T-helper 17 cell (primary cell): ENCODE measurements at regions not wholly inside any gene's neighbourhood (a gene's known extent, or its start where the extent isn't known, plus 50 kb on each side); places are given as distances from the start of the nearest gene placed in this dataset.
A peak's percentile ranks its signal among the peaks of the same experiment; 100 is the strongest.

Experiments
- ATAC-seq: fragments of 150-1000 bp; cut with Tn5 transposase; 2 replicates; pipeline ENCODE4 v1.10.0; 2021; ENCODE audit warnings: mild to moderate bottlenecking, moderate library complexity
- DNase-seq, 3 donors: peaks; one replicate each; pipeline versions ENCODE4 v3.0.0 to v3.0.0-alpha.2; 2020 to 2021
- H3K9me3 ChIP-seq: one replicate; pipeline ENCODE4 v1.7.0; 2013; ENCODE audit warnings: low read length, mild to moderate bottlenecking; ENCODE audit not compliant: control insufficient read depth, poor library complexity, severe bottlenecking
- H3K27ac Mint-ChIP-seq: one replicate; pipeline ENCODE4 v1.8.0; 2022; ENCODE audit warnings: mild to moderate bottlenecking, moderate library complexity, mixed read lengths
- H3K27me3 Mint-ChIP-seq: one replicate; pipeline ENCODE4 v1.8.0; 2022; ENCODE audit warnings: mixed read lengths
- H3K36me3 Mint-ChIP-seq: one replicate; pipeline ENCODE4 v1.8.0; 2022; ENCODE audit warnings: low read depth, mixed read lengths
- H3K4me1 Mint-ChIP-seq: one replicate; pipeline ENCODE4 v1.8.0; 2022; ENCODE audit warnings: mild to moderate bottlenecking, mixed read lengths
- H3K4me3 Mint-ChIP-seq: one replicate; pipeline ENCODE4 v1.8.0; 2022; ENCODE audit warnings: mild to moderate bottlenecking, moderate library complexity, mixed read lengths

DNA sequence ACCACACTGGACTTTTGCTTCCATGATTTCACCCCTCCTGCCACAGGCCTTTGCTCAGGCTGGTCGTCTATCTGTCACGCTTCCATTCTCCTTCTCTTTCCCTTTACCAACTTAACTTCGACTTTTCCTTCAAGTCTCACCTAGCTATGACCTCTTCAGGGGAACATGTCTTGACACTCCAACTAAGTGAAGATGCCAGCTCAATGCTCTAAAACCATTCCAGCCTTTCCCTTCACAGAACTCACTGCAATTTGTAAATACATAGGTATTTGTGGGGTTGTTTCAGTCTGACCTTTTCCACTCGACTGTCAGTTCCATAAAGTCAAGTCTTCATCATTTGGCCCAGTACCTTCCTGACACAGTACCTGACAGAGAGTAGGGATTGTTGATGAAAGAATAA is 358.6 kb upstream of the CAMK1G start:
- DNase-seq (no peak), ATAC-seq (no peak)
- no peak overlapping the region for H3K4me3 Mint-ChIP-seq
- H3K27me3 Mint-ChIP-seq, result peaks cover 21% of the 10 kb centered on the region
- H3K9me3 ChIP-seq, result no peaks in the 10 kb centered on the region
- peaks cover 2% of the 10 kb centered on the region for H3K36me3 Mint-ChIP-seq
- H3K27ac Mint-ChIP-seq, result no peak overlapping the region
- peaks cover 4% of the 10 kb centered on the region for H3K4me1 Mint-ChIP-seq

DNA sequence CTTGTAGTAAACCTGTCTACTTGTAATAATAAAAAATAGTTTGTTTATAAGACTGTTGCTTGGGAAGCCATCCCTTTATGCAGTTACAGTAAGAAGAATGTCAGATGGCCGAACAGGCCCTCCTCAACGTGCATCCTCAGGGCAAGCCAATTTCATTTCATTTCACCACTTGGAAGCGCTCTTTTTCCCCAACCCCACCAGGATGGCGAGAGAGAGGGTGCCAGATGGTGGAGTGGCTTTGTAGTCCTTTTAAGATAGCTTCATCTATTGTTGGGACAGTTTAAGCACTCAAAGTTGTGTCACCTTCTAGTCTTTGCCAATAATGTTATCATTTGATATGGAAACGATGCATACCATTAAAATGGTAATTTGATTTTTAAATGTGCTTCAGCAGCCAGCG is 356.3 kb upstream of the CAMK1G start:
- no peak for DNase-seq
- Mint-ChIP-seq H3K36me3 (peaks cover 2% of the 10 kb centered on the region), H3K27ac (no peak overlapping the region), H3K27me3 (peaks cover 27% of the 10 kb centered on the region), H3K4me1 (peaks cover 4% of the 10 kb centered on the region), H3K4me3 (no peak overlapping the region)
- no peak for ATAC-seq
- H3K9me3 ChIP-seq, result no peaks in the 10 kb centered on the region

DNA sequence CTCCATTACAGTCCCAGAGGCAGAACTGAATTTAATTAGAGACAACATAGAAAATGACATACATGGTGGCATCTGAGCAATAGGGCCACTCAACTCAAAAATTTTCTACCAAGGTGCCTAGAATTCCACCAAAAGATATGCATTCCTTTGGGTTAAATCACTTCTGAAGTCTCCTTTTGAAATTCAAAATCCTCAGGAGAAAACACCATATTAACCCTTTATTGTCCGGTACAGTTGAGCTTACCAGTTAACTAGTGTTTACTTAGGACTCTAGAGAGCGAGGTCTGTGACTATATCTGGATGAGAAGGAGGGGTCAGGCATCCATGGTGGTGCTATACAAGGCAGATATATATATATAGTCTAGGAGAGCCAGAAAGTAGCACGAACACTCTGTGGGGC is 355.6 kb upstream of the CAMK1G start:
- H3K4me1 Mint-ChIP-seq, result peaks cover 4% of the 10 kb centered on the region
- peaks cover 24% of the 10 kb centered on the region for H3K27me3 Mint-ChIP-seq
- DNase-seq (no peak), ATAC-seq (no peak)
- H3K4me3 Mint-ChIP-seq, result no peak overlapping the region
- H3K9me3 ChIP-seq, result no peaks in the 10 kb centered on the region
- peaks cover 2% of the 10 kb centered on the region for H3K36me3 Mint-ChIP-seq
- no peak overlapping the region for H3K27ac Mint-ChIP-seq

DNA sequence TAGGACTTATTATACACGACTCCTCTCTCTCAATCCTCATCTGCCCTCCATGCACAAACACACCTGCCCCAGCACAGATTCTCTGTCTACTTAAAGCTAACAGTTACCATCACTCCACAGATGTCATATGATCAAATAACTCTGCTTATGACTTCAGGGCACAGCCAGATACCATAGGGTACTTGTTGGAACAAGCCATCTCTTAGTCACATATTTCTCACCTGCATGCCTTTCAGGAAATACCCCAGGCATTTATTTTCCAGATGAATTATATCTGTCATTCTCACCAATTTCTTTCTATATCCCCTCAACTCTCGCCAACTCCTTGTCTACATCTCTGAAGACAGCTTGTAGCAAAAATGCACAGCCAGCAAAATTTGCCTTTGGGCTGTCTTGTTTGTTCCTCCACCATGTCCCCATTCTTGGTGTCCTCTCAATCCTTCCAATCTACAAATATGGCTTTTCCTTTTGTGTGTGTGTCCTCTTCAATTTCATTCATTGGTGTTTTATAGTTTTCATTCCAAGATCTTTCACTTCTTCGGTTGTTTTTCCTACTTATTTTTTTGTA is 353.9 kb upstream of the CAMK1G start:
- DNase-seq (no peak), ATAC-seq (no peak)
- H3K9me3 ChIP-seq, result no peaks in the 10 kb centered on the region
- Mint-ChIP-seq H3K27ac (no peak overlapping the region), H3K27me3 (peaks cover 19% of the 10 kb centered on the region), H3K36me3 (peaks cover 2% of the 10 kb centered on the region), H3K4me1 (no peaks in the 10 kb centered on the region), H3K4me3 (no peak overlapping the region)

DNA sequence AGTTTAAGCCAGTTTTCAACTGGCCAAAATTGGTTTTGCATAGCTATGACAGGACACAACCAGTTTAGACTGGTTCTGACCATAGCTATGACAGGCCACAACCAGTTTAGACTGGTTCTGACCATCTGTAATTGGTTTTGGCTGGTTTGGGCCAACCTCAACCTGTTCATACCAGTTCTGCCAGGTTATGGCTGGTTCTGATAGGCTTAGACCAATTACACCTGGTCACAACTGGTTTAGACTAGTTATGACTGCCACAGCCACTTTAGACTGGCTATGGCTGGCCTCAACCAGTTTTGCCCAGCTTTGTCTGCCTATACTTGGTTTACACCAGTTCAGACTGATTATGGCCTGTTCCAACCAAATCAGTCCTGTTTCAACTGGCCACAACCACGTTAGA is 353.2 kb upstream of the CAMK1G start:
- H3K9me3 ChIP-seq, result no peaks in the 10 kb centered on the region
- Mint-ChIP-seq H3K27ac (no peak overlapping the region), H3K36me3 (peaks cover 2% of the 10 kb centered on the region), H3K4me3 (no peak overlapping the region), H3K4me1 (no peaks in the 10 kb centered on the region), H3K27me3 (peaks cover 19% of the 10 kb centered on the region)
- DNase-seq (no peak), ATAC-seq (no peak)

DNA sequence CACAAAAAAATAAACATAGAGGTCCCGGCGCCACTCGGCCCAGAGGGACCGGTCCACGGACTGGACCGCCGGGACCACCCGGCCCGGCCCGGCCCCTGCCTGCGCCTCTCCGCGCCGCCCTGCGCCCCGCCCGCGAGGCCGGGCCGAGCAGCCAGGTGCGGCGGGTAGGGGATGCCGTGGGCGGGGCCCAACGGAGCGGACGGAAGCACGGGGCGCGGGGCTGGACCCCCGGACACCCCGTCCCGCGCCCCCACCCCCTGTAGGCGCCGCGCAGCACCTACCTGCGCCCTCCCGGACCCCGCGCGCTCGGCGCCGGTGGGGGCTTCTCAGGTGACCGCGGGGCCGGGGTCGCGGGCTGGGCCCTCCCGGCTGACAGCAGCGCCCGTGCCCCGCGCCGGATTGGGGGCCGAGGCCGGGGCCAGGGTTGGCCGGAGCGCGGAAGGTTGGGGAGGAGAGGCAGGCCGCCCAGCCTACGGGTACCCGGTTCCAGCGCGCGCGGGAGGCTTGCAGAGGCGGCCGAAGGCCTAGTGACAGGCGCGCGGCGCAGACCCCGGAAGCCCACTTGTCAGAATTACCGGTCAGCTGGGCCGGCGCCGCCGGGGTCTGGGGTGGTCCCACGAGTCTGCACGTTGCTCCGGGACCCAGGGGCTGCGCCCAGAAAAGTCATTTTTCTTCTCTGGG is 351.9 kb upstream of the CAMK1G start:
- no peaks in the 10 kb centered on the region for H3K9me3 ChIP-seq
- peaks cover 2% of the 10 kb centered on the region for H3K36me3 Mint-ChIP-seq
- no peak for DNase-seq
- no peak overlapping the region for H3K27ac Mint-ChIP-seq
- no peaks in the 10 kb centered on the region for H3K4me1 Mint-ChIP-seq
- no peak for ATAC-seq
- H3K4me3 Mint-ChIP-seq, result no peak overlapping the region
- peaks cover 19% of the 10 kb centered on the region for H3K27me3 Mint-ChIP-seq

DNA sequence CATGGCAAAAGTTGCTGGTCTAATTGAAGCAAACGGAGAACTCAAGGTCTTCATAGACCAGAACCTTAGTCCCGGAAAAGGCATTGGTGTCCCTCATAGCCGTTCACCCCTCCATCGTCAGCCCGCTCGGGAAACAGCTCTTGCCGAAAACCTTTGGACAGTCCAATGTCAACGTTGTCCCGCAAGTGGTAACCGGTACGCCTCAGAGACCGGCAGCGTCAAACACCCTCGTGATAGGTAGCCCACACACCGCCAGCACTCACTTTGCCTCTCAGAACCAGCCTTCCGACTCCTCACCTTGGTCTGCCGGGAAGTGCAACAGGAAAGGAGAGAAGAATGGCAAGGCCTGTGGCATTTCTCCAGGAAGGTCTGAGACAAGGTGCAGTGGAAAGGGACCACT is 351.3 kb upstream of the CAMK1G start:
- Mint-ChIP-seq H3K36me3 (peaks cover 2% of the 10 kb centered on the region), H3K27me3 (peaks cover 19% of the 10 kb centered on the region), H3K4me1 (no peaks in the 10 kb centered on the region), H3K27ac (no peak overlapping the region), H3K4me3 (no peak overlapping the region)
- DNase-seq, result no peak
- H3K9me3 ChIP-seq, result no peaks in the 10 kb centered on the region
- no peak for ATAC-seq

DNA sequence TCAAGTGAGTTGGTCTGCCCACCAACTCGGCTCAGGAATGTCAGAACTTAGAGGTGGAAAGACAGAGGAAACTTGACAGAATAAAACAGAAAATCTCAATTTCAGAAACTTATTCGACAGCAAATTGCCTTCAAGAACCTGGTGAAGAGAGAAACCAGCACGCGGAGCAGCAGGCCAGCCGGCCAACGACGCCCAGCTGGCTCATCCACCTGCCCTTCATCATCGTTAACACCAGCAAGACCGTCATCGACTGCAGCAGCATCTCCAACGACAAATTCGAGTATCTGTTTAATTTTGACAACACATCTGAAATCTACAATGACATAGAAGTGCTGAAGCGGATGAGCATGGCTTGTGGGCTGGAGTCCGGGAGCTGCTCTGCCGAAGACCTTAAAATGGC is 350.8 kb upstream of the CAMK1G start:
- H3K27me3 Mint-ChIP-seq, result peaks cover 19% of the 10 kb centered on the region
- H3K9me3 ChIP-seq, result no peaks in the 10 kb centered on the region
- H3K4me3 Mint-ChIP-seq, result no peak overlapping the region
- DNase-seq (no peak), ATAC-seq (no peak)
- no peak overlapping the region for H3K27ac Mint-ChIP-seq
- H3K36me3 Mint-ChIP-seq, result peaks cover 2% of the 10 kb centered on the region
- no peaks in the 10 kb centered on the region for H3K4me1 Mint-ChIP-seq

DNA sequence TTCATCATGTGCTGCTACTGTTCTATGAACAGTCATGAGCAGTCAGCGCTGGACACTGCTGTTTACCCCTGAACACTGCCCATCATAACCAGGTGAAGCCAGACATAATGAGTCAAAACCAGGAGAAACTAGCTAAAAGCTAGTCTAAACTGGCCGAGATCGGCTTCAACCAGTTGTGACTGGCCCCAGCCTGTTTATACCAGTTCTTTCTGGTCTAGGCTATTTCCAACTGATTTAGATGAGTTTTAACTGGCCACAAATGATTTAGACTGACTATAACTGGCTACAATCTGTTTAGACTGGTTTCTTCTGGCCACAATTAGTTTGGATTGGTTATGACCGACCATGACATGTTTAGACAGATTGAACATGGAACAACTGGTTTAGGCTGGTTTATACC is 348.3 kb upstream of the CAMK1G start:
- Mint-ChIP-seq H3K27me3 (peaks cover 12% of the 10 kb centered on the region), H3K27ac (no peak overlapping the region), H3K4me3 (no peak overlapping the region), H3K4me1 (no peaks in the 10 kb centered on the region), H3K36me3 (no peaks in the 10 kb centered on the region)
- no peak for DNase-seq
- no peak for ATAC-seq
- H3K9me3 ChIP-seq, result no peaks in the 10 kb centered on the region

DNA sequence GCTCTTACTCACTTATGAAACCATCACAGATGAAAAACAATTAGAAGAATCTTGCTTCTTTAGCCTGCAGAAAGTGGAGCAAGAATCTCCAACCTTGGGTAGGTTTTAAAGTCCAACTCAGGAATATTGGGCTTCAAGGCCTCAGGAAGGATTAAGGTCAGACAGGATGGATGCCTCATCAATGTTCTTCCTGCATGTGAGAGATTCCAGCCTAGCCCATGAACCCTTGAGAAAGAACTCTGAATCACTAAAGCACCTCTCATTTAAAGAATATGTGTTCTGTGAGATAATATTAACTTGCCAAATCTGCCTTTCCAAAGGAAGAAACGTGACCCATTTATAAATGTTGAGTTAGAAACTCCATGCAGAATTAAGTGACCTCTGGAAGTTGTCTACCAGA is 345.2 kb upstream of the CAMK1G start:
- Mint-ChIP-seq H3K4me1 (no peaks in the 10 kb centered on the region), H3K4me3 (no peak overlapping the region), H3K27ac (no peak overlapping the region), H3K36me3 (no peaks in the 10 kb centered on the region), H3K27me3 (peaks cover 13% of the 10 kb centered on the region)
- no peak for DNase-seq
- ATAC-seq, result no peak
- H3K9me3 ChIP-seq, result no peaks in the 10 kb centered on the region

DNA sequence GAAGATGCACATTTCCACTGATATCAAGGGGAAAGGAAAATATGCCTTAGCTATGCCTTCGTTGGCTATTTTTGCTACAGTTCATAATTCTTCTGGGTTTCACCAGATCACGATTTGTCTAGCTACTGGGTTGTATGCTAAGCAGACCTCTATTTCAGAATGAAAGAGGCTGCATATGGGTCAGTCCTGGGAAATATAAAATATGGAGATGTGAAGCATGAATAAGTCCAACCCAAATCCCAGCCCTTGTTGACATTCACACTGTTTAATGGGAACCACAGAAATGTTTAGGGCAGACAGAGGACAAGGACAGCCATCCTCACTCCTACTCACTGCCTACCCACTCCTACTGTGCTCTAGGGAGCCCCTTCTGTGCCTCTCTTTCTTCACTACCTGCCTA is 343.2 kb upstream of the CAMK1G start:
- H3K9me3 ChIP-seq, result no peaks in the 10 kb centered on the region
- H3K27me3 Mint-ChIP-seq, result peaks cover 22% of the 10 kb centered on the region
- H3K4me1 Mint-ChIP-seq, result no peaks in the 10 kb centered on the region
- H3K27ac Mint-ChIP-seq, result no peak overlapping the region
- ATAC-seq (no peak), DNase-seq (no peak)
- no peak overlapping the region for H3K4me3 Mint-ChIP-seq
- no peaks in the 10 kb centered on the region for H3K36me3 Mint-ChIP-seq

DNA sequence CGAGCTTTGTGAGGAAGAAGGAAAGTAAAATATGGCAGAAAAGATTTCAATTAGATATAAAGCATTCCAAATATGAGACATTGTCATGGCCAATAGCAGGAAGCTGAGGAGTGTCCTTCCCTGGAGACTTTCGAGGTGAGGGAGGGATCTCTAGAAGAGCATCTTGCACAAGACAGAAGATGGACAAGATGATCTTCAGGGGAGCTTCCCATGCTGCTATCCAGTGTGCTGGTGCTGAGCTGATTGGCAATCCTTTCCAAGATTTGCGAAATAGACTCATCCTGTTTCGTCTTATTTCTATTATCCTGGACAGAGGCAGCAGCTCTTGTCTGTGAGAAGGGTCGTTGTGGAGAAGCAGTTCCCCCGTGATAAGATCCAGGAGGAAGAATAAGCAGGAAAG is 342.0 kb upstream of the CAMK1G start:
- no peaks in the 10 kb centered on the region for H3K36me3 Mint-ChIP-seq
- no peak for ATAC-seq
- DNase-seq, result no peak
- H3K4me3 Mint-ChIP-seq, result no peak overlapping the region
- peaks cover 28% of the 10 kb centered on the region for H3K27me3 Mint-ChIP-seq
- no peaks in the 10 kb centered on the region for H3K9me3 ChIP-seq
- no peaks in the 10 kb centered on the region for H3K4me1 Mint-ChIP-seq
- no peak overlapping the region for H3K27ac Mint-ChIP-seq

DNA sequence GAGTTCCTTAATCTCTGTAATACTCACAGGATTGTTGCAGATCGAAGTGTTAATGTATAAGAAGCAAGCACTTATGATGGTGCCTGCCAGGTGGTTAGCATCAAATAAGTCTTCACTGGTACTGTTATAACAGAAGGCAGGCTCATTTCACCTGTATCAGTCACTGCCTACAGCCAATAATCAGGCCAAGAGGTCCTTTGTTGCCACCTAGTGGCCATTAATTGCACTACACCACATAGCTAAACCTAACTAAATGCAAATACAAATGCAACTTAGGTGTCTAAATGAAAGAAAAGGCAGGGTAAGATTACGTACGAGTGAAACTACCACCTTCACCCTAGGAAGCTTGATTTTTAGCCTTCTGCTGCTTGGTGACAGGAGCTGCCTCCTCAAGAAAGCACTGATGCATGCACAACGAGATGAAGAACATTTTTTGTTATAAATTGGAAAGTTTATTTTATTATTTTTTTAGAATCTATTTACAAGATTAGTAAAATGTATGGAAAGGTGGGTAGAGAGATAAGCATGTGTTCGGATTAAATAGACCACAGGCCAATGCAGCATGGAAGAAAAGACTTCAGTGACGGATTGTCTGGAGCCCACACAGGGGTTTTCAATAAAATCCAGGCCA is 334.8 kb upstream of the CAMK1G start:
- no peak overlapping the region for H3K4me3 Mint-ChIP-seq
- no peak overlapping the region for H3K27ac Mint-ChIP-seq
- peak; percentile 65 for ATAC-seq
- peaks cover 2% of the 10 kb centered on the region for H3K4me1 Mint-ChIP-seq
- peaks cover 19% of the 10 kb centered on the region for H3K27me3 Mint-ChIP-seq
- no peaks in the 10 kb centered on the region for H3K9me3 ChIP-seq
- no peaks in the 10 kb centered on the region for H3K36me3 Mint-ChIP-seq
- DNase-seq, result peak in 1 of 3 donors; percentile 37

DNA sequence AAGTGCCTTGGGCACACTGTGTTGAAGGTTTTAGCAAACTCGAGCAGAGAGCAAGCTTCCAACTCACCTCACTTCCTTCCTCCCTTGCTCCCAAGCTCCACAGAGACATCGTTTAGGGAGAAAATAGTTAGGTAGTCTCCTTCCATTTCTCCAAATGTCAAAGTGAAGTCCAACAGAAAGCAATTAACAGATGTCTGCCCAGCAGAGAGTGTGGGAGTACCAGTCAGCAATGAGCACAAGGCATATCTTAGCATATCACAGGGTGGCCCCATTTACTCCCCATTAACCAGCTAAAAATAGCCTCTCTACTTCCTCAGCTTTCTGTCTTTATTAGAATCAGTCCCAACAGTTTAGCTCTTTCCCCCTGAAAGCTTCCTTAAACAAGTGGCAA is 334.2 kb upstream of the CAMK1G start:
- Mint-ChIP-seq H3K36me3 (no peaks in the 10 kb centered on the region), H3K27ac (no peak overlapping the region), H3K4me3 (no peak overlapping the region), H3K27me3 (peaks cover 15% of the 10 kb centered on the region), H3K4me1 (peaks cover 2% of the 10 kb centered on the region)
- DNase-seq (no peak), ATAC-seq (no peak)
- no peaks in the 10 kb centered on the region for H3K9me3 ChIP-seq
